DMS53 (cell line): ENCODE measurements at regions not wholly inside any gene's neighbourhood (a gene's known extent, or its start where the extent isn't known, plus 50 kb on each side); places are given as distances from the start of the nearest gene placed in this dataset.
"Not testable (repeated sequence)": the region's sequence is repeated elsewhere in the genome, so short reads cannot be mapped to it uniquely, and the experiment has no call there.

ENCODE experiments used
- DNase-seq: peaks from one replicate; lab custom pipeline; 2025; lab: John Stamatoyannopoulos, UW

DNA sequence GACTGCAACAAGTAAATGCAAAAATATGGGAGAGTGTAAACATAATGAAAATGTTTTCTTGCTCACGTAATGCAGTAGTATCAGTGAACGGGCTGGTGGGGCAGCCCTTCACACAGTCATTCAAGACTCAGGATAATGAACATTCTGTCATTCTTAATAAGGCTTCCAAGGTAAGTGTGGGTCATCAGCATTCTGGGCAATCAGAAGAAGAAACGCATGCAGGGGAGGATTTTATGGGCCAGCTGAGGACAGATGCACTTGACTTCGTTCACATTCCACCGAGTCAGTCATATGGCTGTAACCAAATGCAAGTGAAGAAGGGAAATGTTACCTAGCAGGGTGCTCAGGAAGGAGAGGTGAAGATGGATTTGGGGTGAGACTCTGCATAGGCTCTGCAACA, 68.0 kb upstream of the MAP9 start:
- DNase-seq, result no peak

DNA sequence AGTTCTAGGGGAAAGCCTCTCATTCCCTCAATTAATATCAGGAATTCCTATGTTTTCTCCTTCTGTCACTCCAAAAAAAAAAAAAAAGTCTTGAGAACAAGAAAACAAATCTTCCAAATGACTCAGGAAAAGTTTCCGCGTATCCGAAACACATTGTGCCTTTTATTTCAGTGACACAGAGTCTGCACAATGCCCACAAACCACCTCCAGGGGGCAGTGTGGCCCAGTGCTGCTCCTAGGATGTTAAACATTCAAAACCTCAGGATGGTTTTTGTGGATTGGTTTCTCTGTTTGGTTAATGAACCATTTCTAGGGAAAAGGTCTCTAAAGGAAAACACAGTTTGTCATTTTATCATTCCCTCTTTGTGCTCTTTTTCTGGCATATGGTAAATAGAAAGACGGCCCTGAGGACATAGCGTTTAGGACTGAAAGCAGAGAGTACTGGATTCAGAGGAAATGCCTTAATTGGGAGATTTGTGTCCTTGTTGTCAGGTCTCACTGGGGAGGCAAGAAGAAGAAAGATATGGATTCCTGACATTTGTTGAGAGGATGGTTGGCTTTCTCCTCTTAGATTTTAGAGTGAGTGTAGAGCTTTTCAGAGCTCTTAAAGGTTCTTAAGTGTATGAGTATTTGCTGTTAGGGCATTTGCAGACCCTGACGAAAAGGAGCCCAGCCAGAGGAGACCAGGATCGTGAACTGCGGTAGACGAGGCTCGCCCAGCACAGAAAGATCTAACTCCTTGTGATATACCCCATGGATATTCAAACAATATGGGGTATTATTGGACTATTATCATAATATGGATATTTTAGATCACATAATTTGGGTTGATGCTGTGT, 65.7 kb upstream of the MAP9 start:
- DNase-seq, result peak; percentile 65

DNA sequence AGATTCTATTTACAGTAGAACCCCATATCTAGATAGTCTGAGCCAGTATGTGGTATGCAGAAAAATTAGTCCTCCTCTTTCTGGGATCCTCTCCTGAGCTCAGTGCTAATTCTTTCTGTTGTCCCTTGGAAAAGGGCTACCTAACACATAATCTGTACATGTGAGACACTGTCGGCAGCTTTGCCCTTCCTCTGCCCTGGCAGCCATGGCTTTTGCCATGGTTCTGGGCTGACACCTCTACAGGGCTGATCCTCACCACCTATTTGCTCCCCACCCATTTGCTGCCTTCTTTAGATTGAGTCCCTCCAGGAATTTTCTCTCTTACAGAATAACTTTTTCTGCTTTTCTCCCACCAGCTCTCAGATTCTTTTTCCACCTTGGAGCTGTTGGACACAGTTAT, 64.7 kb upstream of the MAP9 start:
- DNase-seq, result no peak

DNA sequence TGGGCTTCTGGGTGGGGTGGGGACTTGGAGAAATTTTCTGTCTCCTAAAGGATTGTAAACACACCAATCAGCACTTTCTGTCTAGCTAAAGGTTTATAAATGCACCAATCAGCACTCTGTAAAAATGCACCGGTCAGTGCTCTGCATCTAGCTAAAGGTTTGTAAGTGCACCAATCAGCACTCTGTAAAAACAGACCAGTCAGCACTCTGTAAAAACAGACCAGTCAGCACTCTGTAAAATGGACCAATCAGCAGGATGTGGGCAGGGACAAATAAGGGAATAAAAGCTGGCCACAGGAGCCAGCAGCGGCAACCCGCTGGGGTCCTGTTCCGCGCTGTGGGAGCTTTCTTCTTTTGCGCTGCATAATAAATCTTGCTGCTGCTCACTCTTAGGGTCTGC, 63.0 kb upstream of the MAP9 start:
- DNase-seq, result not testable (repeated sequence)

DNA sequence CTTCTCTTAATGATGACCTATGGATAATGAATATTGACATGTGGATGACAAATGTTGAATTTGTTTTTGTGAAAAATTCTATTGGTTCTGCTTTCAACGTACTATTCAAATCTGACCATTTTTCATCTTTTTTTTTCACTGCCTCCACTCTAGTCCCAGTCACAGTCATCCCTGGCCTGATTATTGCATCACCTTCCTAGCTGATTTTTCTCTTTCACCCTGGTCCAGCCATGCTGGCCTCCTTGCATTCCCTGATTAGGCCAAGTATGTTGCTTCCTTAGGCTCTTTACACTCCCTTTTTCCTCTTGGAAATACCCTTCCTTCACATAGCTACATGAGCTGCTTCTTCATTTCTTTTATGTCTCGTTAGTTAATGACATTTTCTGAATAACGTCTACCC, 58.1 kb upstream of the MAP9 start:
- no peak for DNase-seq

DNA sequence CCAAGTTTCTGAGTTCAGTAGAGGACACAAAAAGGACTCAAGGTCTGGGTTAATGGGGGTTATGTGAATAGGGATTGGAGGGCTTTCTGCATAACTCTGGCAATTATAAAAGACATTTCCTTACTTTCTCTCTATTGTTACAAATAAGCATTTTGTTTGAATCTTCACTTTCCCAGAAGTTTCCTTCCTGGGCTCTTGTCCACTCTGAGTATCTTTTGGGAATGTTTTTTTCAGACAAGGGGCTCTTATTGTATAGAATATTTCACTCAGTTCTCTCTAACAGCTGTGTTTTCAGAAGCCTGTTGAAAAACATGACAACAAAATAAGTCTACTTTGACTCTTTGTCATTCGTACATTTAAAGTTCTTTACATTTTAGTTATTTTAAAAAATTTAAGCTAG, 57.6 kb upstream of the MAP9 start:
- no peak for DNase-seq

DNA sequence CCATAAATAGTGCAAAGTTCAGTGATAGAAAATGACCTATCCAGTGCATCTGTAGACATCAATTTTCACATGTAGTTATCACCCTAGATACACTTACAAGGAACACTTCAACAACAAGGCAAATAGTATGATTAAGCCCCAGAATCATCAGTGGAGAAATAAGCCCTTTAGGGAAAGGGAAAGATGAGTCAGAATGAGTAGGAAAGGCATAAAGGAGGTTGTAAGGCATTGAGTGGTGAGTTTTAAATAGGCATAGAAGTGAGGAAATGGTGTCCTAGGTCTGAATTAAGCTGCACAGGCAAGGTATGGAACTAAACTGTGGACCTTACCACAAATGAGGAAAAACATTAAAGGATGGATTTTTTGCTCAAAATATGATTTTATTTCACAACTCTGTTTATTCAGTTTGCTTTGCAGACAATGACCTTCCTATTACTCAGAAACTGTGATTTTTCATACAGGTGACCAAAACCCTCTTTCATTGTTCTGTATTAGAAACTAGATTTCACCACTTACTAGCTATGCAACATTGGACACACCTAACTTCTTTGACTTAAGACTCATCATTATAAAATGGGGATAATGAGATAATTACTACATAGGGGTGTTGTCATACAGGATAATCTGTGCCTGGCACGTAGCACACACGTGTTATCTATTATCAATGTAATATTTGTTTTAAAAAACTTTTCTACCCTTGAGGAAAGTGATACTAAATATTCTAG, 57.0 kb upstream of the MAP9 start:
- DNase-seq, result peak; percentile 20

DNA sequence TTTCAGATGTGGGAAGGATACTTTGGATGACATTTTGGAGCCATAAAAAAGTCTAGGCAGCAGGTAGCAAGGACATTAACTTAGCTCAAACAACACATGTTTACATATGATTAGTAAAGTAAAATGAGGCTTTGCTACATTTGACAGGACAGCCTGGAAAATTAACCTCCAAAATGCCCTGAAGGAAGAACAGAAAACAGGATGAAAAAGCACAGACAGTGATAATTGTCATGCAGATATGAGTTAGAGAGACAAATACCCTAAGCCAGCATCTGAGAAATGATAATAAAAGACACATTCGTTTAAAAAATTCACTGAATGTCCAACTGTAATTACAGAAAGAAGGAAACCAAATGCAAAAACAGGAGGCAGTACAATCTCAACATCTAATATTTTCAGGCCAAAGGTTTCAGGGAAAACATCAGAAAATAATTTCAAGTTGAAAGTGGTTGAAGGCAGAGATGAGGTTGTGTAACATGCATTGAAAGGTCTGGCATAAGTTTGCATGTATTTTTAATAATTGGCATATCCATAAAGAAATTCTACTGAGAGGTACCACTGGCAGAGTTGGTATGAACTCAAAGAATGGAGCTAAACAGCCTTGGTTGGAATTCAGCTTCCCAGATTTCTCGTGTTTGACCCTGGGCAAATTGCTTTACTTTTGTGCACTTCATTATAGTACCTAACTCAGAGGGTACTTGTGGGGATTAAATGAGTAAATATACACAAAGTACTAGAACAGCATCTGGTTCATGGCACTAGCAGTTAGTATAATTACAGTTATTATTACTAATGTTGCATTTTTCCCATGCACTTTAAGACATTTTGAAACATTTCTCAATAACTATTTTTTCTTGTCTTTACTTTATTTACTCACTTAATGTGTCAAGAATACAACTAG, 54.4 kb upstream of the MAP9 start:
- peak; percentile 8 for DNase-seq

DNA sequence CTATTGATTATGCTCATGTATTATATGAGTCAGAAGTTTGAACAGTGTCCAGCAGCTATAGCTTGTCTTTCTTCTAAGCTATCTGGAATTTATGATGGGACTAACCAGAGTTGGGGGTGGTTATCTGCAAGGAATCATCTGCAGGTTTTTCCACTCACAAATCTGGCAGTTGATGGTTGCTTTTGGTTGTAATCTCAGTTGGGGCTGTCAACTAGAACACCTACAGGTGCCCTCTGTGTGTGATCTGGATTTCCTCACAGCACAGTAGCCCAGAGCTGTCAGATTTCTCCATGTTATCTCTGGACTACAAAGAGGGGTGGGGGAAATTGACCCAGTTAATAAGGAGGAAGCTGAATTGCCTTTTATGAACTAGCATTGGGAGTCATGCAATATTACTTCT, 51.4 kb upstream of the MAP9 start:
- DNase-seq, result no peak

DNA sequence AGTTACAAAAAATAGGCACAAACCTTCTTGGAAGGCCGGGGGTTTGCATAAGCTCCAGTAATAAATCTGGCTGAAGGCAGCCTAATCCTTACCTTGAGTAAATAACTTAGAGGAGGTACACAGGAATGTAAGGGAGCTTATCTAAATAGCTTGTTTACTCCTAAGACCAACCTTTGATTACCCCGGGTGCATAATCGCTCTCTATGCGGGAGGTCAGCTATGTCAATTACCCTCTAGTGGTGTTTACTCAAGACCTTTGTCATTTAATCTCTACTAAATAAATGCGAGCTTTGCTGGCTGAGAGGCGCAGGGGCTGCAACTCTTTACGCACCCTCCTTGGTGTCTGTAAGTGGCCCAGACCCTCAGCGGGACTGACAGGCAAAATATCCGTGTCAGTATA, 50.2 kb upstream of the MAP9 start:
- no peak for DNase-seq
